Sigmoid colon (tissue), 4 donors: ENCODE measurements at regions not wholly inside any gene's neighbourhood (a gene's known extent, or its start where the extent isn't known, plus 50 kb on each side); places are given as distances from the start of the nearest gene placed in this dataset.

Source experiments
- CTCF ChIP-seq, 4 experiments: fragments of 450-650 bp in 3 of 4; fragments of 200-600 bp in 1 of 4; IDR thresholded peaks; one replicate each; pipeline ENCODE4 v1.5.1; 2016 to 2019; ENCODE audit warnings: antibody characterized with exemption in 4 of 4, mild to moderate bottlenecking in 3 of 4, moderate library complexity in 2 of 4
- EP300 ChIP-seq, 4 donors: sonication (generic); formaldehyde crosslinking; IDR thresholded peaks; one replicate each; pipeline ENCODE4 v1.6.1; 2017; ENCODE audit warnings: antibody characterized with exemption in 4 of 4
- POLR2A ChIP-seq, 2 donors: fragments of 450-650 bp; IDR thresholded peaks; one replicate each; pipeline ENCODE4 v1.6.1; 2016; ENCODE audit warnings: antibody characterized with exemption in 2 of 2, mild to moderate bottlenecking in 2 of 2, moderate library complexity in 2 of 2

GRCh38 chr3:72246685-72247084 is 461.7 kb upstream of the PROK2 start:
- TF ChIP-seq CTCF (IDR thresholded peaks at IDR 0.05) (no peak), EP300 (IDR thresholded peaks at IDR 0.05) (no peak), POLR2A (IDR thresholded peaks at IDR 0.05) (no peak)
